ENCODE measurements at regions not wholly inside any gene's neighbourhood (a gene's known extent, or its start where the extent isn't known, plus 50 kb on each side); places are given as distances from the start of the nearest gene placed in this dataset.

DNA sequence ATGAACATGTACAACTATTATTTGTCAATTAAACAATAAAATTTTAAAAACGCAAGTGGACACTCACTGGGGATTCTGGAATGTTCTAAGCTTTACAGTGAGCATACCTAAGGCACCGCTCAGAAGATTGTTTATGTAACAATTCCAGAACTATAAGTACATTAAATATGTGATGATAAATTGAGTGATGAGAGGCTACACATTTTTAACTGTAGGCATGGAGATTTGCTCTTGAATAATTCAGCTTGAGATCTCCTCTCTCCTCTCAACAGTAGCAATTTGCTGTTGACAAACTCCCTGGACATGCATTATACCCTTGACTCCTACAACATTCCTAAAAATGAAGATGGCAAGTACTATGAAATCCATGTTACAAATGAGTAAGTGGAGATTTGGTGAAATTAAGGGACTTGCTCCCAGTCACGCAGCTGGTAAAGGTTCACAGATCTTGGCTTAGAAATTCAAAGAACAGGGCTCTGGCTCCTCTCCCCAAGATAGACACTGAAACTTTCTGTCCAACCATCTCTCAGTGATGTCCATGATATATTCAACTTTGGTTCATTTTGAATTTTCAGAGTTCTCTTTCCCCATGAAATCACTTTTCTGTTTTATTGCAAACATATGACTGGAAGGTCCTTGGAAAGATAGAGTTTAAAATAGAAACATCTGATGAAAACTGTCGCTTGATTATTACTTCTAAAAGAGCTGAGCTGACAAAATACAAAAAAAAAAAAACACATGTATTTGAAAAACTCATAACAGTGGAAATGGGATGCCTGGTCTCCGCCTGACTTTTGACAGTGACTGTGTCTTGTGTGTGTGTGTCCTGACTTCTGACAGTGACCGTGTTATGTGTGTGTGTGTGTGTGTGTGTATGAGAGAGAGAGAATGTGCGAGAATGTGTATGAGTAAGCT is 488.3 kb downstream of the TNS3 start:
- ATAC-seq (no peak), DNase-seq (no peak)
- Mint-ChIP-seq H3K4me1 (ENCODE audit: low read depth) (no peaks in the 10 kb centered on the region), H3K27ac (no peak overlapping the region), H3K9me3 (no peaks in the 10 kb centered on the region), H3K36me3 (ENCODE audit: low read depth) (no peaks in the 10 kb centered on the region), H3K4me3 (no peak overlapping the region), H3K27me3 (peaks cover 2% of the 10 kb centered on the region)
- TF ChIP-seq CTCF (IDR thresholded peaks at IDR 0.05) = no peak
- ChIA-PET CTCF (interaction anchor here (0.8 kb wide), 1 partner anchor 1171 kb away, joined by 3 read pairs; no protein-coding TSS in a partner anchor), POLR2A (no interaction called here)
- intact Hi-C loops (cut with micrococcal nuclease) = no loop called here

- Mint-ChIP-seq H3K36me3 (ENCODE audit: low read depth) (no peaks in the 10 kb centered on the region), H3K27ac (no peak overlapping the region), H3K4me3 (no peak overlapping the region), H3K9me3 (no peaks in the 10 kb centered on the region), H3K4me1 (ENCODE audit: low read depth) (no peaks in the 10 kb centered on the region), H3K27me3 (peaks cover 2% of the 10 kb centered on the region)
- intact Hi-C loops (cut with micrococcal nuclease) = no loop called here
- ChIA-PET POLR2A (no interaction called here), CTCF (interaction anchor here (0.6 to 0.8 kb wide), 2 partner anchors 806 to 1170 kb away, joined by 3 to 4 read pairs; no protein-coding TSS in a partner anchor)
- TF ChIP-seq CTCF (IDR thresholded peaks at IDR 0.05) = no peak
- no peak for ATAC-seq
- DNase-seq = no peak
Observed at GRCh38 chr7:47092336-47092735, 489.6 kb downstream of the TNS3 start.

DNA sequence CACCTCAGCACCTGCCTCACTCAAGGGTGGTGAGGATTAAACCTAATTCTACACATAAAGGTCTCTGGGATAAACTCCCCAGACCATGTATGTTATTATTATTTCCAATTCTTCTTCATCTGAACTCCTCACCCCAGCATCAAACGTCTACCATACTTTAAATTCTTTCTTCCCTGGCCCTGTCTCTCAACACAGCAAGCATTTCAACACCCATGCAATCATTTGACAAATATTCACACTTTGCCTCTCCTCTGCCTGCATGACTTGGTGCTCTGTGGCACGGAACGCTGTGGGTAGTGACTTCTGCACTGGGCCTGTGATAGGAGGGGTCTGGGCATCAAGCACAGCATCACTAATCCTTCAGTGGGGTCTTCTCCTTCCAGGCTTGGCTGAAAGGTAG is 490.8 kb downstream of the TNS3 start:
- ChIA-PET POLR2A (no interaction called here), CTCF (interaction anchor here (1.2 kb wide), 1 partner anchor 10 kb away, joined by 3 read pairs; no protein-coding TSS in a partner anchor)
- no peak overlapping the region for H3K27ac Mint-ChIP-seq
- no peak for TF ChIP-seq CTCF (IDR thresholded peaks at IDR 0.05)
- intact Hi-C loops (cut with micrococcal nuclease) = no loop called here
- DNase-seq = no peak
- H3K4me1 Mint-ChIP-seq (ENCODE audit: low read depth) = no peaks in the 10 kb centered on the region
- peaks cover 2% of the 10 kb centered on the region for H3K27me3 Mint-ChIP-seq
- no peak overlapping the region for H3K4me3 Mint-ChIP-seq
- ATAC-seq = no peak
- no peaks in the 10 kb centered on the region for H3K36me3 Mint-ChIP-seq (ENCODE audit: low read depth)
- no peaks in the 10 kb centered on the region for H3K9me3 Mint-ChIP-seq

DNA sequence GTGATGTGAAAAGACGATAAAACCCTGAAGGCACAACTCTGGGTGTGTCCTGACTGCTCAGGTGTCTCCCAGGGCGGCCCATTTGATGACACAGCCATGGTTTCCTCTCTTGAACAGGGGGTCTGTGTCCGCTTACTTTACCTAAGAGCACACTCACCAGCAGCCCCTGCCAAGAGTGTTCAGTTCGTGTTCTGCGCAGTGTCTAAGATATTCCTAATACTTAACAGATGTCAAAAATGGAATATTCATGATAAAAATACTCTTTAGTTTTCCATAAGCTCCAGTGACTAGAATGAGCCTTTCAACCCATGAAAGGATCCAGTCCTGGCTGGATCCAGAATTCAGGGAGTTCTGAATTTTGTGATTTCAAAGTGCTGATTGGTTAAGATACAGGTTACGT is 492.4 kb downstream of the TNS3 start:
- ChIA-PET CTCF (interaction anchor here (0.7 kb wide), 1 partner anchor 1166 kb away, joined by 3 read pairs; no protein-coding TSS in a partner anchor), POLR2A (no interaction called here)
- ATAC-seq = no peak
- DNase-seq = no peak
- no peak overlapping the region for H3K4me3 Mint-ChIP-seq
- H3K27me3 Mint-ChIP-seq = peaks cover 2% of the 10 kb centered on the region
- intact Hi-C loops (cut with micrococcal nuclease) = loop anchor here (5.0 kb wide), 1 partner anchor 1172 kb away; no protein-coding TSS in a partner anchor
- H3K9me3 Mint-ChIP-seq = no peaks in the 10 kb centered on the region
- TF ChIP-seq CTCF (IDR thresholded peaks at IDR 0.05) = no peak
- H3K27ac Mint-ChIP-seq = no peak overlapping the region
- no peaks in the 10 kb centered on the region for H3K36me3 Mint-ChIP-seq (ENCODE audit: low read depth)
- no peaks in the 10 kb centered on the region for H3K4me1 Mint-ChIP-seq (ENCODE audit: low read depth)

- TF ChIP-seq CTCF (IDR thresholded peaks at IDR 0.05) = no peak
- Mint-ChIP-seq H3K27ac (no peak overlapping the region), H3K27me3 (no peaks in the 10 kb centered on the region), H3K36me3 (ENCODE audit: low read depth) (no peaks in the 10 kb centered on the region), H3K4me1 (ENCODE audit: low read depth) (no peaks in the 10 kb centered on the region), H3K9me3 (no peaks in the 10 kb centered on the region), H3K4me3 (no peak overlapping the region)
- CTCF ChIA-PET = interaction anchor here (1.2 to 2.3 kb wide), 3 partner anchors 9 to 1169 kb away, joined by 3 to 9 read pairs (median 5); no protein-coding TSS in a partner anchor
- DNase-seq (no peak), ATAC-seq (no peak)
- intact Hi-C loops (cut with micrococcal nuclease) = loop anchor here (5.0 kb wide), 1 partner anchor 1172 kb away; no protein-coding TSS in a partner anchor
- POLR2A ChIA-PET = no interaction called here
Observed at GRCh38 chr7:47089068-47089417, 492.9 kb downstream of the TNS3 start.
